Superior temporal gyrus (tissue), 1 donor: ENCODE measurements at regions not wholly inside any gene's neighbourhood (a gene's known extent, or its start where the extent isn't known, plus 50 kb on each side); places are given as distances from the start of the nearest gene placed in this dataset.
"Not testable (repeated sequence)": the region's sequence is repeated elsewhere in the genome, so short reads cannot be mapped to it uniquely, and the experiment has no call there.

Source experiments
- DNase-seq: peaks from one replicate; pipeline ENCODE4 v3.0.0-alpha.2; 2016; ENCODE audit errors: extremely low spot score

DNA sequence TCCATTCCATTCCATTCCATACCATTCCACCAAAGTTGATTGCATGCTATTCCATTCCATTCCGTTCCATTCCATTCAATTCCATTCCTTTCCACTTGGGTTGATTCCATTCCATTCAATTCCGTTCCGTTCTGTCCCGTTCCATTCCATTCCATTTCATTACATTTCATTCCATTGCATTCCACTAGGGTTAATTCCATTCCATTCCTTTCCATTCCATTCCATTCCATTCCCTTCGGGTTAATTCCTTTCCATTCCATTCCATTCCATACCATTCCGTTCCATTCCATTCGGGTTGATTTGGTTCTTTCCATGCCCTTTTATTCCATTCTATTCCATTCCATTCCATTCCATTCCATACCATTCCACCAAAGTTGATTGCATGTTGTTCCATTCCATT lies 131.9 kb downstream of the CWH43 start:
- not testable (repeated sequence) for DNase-seq

DNA sequence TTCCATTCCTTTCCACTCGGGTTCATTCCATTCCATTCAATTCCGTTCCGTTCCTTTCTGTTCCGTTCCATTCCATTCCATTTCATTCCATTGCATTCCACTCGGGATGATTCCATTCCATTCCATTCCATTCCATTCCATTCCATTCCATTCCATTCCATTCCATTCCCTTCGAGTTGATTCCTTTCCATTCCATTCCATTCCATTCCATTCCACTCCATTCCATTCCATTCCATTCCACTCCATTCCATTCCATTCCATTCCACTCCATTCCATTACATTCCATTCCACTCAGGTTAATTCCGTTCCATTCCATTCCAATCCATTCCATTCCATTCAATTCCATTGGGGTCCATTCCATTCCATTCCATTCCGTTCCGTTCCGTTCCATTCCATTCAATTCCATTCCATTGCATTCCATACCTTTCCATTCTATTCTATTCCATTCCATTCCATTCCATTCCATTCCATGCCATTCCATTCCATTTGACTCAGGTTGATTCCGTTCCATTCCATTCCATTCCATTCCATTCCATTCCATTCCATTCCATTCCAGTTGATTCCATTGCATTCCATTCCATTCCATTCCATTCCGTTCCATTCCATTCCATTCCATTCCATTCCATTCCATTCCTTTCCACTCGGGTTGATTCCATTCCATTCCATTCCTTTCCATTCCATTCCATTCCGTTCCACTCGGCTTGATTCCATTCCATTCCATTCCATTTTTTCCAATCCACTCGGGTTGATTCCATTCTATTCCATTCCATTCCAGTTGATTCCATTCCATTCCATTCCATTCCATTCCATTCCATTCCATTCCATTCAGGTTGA lies 132.5 kb downstream of the CWH43 start:
- DNase-seq, result peak; percentile 11

DNA sequence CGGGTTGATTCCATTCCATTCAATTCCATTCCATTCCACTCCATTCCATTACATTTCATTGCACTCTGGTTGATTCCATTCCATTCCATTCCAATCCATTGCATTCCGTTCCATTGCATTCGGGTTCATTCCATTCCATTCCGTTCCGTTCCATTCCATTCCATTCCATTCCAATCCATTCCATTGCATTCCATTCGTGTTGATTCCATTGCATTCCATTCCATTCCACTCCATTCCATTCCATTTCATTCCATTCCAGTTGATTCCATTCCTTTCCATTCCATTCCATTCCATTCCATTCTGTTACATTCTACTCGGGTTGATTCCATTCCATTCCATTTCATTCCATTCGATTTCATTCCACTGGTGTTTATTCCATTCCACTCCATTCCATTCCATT lies 133.3 kb downstream of the CWH43 start:
- peak; percentile 5 for DNase-seq

DNA sequence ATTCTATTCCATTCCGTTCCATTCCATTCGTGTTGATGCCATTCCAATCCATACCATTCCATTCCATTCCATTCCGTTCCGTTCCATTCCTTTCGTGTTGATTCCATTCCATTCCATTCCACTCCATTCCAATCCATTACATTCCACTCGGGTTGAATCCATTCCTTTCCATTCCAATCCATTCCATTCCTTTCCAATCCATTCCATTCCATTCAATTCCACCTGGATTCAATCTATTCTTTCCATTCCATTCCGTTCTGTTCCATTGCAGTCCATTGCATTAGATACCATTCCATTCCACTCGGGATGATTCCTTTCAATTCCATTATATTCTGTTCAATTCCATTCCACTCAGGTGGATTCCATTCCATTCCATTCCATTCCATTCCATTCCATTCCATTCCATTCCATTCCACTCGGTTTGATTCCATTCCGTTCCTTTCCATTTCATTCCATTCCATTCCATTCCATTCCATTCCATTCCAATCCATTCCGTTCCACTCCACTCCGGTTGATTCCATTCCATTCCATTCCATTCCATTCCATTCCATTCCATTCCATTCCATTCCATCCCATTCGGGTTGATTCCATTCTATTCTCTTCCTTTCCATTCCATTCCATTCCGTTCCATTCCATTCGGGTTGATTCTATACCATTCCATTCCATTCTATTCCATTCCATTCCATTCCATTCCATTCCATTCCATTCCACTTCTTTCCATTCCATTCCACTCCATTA lies 134.1 kb downstream of the CWH43 start:
- DNase-seq, result peak; percentile 15

DNA sequence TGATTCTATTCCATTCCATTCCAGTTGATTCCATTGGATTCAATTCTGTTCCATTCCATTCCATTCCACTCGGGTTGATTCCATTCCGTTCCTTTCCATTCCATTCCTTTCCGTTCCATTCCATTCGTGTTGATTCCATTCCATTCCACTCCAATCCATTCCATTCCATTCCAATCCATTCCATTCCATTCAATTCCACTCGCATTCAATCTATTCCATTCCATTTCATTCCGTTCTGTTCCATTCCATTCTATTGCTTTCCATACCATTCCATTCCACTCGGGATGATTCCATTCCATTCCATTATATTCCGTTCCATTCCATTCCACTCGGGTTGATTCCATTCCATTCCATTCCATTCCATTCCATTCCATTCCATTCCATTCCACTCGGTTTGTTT lies 134.7 kb downstream of the CWH43 start:
- peak; percentile 75 for DNase-seq

DNA sequence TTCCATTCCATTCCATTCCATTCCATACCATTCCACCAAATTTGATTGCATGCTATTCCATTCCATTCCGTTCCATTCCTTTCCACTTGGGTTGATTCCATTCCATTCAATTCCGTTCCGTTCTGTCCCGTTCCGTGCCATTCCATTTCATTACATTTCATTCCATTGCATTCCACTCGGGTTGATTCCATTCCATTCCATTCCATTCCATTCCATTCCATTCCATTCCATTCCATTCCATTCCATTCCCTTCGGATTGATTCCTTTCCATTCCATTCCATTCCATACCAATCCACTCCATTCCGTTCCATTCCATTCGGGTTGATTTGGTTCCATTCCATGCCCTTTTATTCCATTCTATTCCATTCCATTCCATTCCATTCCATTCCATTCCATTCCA lies 140.4 kb downstream of the CWH43 start:
- DNase-seq, result not testable (repeated sequence)

DNA sequence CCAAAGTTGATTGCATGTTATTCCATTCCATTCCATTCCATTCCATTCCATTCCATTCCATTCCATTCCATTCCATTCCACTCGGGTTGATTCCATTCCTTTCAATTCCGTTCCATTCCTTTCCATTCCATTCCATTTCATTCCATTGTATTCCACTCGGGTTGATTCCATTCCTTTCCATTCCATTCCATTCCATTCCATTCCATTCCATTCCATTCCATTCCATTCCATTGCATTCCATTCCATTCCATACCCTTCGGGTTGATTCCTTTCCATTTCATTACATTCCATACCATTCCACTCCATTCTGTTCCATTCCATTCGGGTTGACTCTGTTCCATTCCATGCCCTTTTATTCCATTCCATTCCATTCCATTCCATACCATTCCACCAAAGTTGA lies 140.8 kb downstream of the CWH43 start:
- DNase-seq, result not testable (repeated sequence)

DNA sequence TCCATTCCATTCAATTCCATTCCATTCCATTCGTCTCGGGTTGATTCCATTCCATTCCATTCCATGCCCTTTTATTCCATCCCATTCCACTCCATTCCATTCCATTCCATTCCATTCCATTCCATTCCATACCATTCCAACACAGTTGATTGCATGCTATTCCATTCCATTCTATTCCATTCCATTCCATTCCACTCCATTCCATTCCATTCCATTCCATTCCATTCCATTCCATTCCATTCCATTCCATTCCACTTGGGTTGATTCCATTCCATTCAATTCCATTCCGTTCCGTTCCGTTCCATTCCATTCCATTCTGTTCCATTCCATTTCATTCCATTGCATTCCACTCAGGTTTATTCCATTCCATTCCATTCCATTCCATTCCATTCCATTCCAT lies 143.3 kb downstream of the CWH43 start:
- DNase-seq, result not testable (repeated sequence)

DNA sequence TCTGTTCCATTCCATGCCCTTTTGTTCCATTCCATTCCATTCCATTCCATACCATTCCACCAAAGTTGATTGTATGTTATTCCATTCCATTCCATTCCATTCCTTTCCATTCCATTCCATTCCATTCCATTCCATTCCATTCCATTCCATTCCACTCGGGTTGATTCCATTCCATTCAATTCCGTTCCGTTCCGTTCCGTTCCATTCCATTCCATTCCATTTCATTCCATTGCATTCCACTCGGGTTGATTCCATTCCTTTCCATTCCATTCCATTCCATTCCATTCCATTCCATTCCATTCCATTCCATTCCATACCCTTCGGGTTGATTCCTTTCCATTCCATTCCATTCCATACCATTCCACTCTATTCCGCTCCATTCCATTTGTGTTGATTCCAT lies 143.8 kb downstream of the CWH43 start:
- not testable (repeated sequence) for DNase-seq

DNA sequence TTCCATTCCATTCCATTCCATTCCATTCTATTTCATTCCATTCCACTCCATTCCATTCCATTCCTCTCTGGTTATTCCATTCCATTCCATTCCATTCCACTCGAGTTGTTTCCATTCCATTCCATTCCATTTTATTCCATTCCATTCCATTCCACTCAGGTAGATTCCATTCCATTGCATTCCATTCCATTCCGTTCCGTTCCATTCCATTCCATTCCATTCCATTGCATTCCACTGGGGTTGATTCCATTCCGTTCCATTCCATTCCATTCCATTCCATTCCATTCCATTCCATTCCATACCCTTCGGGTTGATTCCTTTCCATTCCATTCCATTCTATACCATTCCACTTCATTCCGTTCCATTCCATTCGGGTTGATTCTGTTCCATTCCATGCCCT lies 144.6 kb downstream of the CWH43 start:
- DNase-seq, result not testable (repeated sequence)

DNA sequence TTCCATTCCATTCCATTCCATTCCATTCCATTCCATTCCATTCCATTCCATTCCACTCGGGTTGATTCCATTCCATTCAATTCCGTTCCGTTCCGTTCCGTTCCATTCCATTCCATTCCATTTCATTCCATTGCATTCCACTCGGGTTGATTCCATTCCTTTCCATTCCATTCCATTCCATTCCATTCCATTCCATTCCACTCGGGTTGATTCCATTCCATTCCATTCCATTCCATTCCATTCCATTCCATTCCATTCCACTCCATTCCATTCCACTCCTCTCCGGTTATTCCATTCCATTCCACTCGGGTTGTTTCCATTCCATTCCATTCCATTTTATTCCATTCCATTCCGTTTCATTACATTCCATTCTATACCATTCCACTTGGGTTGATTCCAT lies 151.0 kb downstream of the CWH43 start:
- not testable (repeated sequence) for DNase-seq

DNA sequence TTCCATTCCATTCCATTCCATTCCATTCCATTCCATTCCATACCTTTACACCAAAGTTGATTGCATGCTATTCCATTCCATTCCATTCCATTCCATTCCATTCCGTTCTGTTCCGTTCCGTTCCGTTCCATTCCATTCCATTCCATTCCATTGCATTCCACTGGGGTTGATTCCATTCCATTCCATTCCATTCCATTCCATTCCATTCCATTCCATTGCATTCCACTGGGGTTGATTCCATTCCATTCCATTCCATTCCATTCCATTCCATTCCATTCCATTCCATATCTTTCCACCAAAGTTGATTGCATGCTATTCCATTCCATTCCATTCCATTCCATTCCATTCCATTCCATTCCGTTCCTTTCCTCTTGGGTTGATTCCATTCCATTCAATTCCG lies 151.9 kb downstream of the CWH43 start:
- DNase-seq, result not testable (repeated sequence)

DNA sequence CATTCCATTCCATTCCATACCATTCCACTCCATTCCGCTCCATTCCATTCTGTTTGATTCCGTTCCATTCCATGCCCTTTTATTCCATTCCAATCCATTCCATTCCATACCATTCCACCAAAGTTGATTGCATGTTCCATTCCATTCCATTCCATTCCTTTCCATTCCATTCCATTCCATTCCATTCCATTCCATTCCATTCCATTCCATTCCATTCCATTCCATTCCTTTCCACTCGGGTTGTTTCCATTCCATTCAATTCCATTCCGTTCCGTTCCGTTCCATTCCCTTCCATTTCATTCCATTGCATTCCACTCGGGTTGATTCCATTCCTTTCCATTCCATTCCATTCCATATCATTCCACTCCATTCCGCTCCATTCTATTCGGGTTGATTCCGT lies 152.7 kb downstream of the CWH43 start:
- DNase-seq, result not testable (repeated sequence)

DNA sequence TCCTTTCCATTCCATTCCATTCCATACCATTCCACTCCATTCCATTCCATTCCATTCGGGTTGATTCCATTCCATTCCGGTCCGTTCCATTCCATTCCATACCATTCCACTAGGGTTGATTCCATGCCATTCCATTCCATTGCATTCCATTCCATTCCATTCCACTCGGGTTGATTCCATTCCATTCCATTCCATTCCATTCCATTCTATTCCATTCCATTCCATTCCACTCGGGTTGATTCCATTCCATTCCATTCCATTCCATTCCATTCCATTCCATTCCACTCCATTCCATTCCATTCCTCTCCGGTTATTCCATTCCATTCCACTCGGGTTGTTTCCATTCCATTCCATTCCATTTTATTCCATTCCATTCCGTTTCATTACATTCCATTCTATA lies 153.4 kb downstream of the CWH43 start:
- DNase-seq, result not testable (repeated sequence)

DNA sequence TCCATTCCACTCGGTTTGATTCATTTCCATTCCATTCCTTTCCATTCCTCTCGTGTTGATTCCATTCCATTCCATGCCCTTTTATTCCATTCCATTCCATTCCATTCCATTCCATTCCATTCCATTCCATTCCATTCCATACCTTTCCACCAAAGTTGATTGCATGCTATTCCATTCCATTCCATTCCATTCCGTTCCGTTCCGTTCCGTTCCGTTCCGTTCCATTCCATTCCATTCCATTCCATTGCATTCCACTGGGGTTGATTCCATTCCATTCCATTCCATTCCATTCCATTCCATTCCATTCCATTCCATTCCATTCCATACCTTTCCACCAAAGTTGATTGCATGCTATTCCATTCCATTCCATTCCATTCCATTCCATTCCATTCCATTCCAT lies 154.3 kb downstream of the CWH43 start:
- not testable (repeated sequence) for DNase-seq

DNA sequence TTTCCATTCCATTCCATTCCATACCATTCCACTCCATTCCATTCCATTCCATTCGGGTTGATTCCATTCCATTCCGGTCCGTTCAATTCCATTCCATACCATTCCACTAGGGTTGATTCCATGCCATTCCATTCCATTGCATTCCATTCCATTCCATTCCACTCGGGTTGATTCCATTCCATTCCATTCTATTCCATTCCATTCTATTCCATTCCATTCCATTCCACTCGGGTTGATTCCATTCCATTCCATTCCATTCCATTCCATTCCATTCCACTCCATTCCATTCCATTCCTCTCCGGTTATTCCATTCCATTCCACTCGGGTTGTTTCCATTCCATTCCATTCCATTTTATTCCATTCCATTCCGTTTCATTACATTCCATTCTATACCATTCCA lies 155.9 kb downstream of the CWH43 start:
- not testable (repeated sequence) for DNase-seq

DNA sequence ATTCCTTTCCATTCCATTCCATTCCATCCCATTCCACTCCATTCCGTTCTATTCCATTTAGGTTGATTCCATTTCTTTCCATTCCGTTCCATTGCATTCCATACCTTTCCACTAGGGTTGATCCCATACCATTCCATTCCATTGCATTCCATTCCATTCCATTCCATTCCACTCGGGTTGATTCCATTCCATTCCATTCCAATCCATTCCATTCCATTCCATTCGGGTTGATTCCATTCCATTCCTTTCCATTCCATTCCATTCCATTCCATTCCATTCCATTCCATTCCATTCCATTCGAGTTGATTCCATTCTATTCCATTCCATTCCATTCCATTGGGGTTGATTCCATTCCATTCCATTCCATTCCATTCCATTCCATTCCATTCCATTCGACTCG lies 161.1 kb downstream of the CWH43 start:
- not testable (repeated sequence) for DNase-seq

DNA sequence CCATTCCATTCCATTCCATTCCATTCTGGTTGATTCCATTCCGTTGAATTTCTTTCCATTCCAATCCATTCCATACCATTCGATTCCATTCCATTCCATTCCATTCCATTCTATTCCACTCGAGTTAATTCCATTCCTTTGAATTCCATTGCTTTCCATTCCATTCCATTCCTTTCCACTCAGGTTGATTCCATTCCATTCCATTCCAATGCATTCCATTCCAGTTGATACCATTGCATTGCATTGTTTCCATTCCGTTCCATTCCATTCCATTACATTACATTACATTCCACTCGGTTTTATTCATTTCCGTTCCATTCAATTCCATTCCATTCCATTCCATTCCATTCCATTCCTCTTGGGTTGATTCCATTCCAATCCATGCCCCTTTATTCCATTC lies 161.5 kb downstream of the CWH43 start:
- DNase-seq, result peak; percentile 1

DNA sequence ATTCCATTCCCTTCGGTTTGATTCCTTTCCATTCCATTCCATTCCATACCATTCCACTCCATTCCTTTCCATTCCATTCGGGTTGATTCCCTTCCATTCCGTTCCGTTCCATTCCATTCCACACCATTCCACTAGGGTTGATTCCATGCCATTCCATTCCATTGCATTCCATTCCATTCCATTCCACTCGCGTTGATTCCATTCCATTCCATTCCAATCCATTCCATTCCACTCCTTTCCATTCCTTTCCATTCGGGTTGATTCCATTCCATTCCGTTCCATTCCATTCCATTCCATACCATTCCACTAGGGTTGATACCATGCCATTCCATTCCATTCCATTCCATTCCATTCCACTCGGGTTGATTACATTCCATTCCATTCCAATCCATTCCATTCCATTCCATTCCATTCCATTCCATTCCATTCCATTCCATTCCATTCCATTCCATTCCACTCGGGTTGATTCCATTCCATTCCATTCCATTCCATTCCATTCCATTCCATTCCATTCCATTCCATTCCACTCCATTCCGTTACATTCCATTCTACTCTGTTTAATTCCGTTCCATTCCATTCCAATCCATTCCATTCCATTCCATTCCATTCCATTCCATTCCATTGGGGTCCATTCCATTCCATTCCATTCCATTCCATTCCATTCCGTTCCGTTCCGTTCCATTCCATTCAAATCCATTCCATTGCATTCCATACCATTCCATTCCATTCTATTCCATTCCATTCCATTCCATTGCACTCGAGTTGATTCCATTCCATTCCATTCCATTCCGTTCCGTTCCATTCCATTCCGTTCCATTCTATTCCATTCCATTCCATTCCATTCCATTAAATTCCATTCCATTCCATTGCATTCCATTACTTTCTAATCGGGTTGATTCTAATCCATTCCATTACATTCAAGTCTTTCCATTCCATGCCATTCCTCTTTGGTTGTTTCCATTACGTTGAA lies 163.2 kb downstream of the CWH43 start:
- peak; percentile 83 for DNase-seq

DNA sequence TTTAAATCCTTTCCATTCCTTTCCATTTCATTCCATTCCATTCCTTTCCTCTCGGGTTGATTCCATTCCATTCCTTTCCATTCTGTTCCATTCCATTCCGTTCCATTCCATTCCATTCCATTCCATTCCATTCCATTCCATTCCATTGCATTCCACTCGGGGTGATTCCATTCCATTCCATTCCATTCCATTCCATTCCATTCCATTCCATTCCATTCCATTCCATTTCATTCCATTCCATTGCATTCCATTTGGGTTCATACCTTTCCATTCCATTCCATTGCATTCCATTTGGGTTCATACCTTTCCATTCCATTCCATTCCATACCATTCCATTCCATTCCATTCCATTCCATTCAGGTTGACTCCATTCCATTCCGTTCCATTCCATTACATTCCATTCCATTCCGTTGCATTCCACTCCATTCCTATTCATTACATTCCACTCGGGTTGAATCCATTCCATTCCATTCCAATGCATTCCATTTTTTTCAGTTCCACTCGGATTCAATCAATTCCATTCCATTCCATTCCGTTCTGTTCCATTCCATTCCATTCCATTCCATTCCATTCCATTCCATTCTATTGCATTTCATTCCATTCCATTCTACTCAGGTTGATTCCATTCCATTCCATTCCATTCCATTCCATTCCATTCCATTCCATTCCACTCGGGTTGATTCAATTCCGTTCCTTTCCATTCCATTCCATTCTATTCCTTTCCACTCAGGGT lies 164.4 kb downstream of the CWH43 start:
- peak; percentile 7 for DNase-seq

DNA sequence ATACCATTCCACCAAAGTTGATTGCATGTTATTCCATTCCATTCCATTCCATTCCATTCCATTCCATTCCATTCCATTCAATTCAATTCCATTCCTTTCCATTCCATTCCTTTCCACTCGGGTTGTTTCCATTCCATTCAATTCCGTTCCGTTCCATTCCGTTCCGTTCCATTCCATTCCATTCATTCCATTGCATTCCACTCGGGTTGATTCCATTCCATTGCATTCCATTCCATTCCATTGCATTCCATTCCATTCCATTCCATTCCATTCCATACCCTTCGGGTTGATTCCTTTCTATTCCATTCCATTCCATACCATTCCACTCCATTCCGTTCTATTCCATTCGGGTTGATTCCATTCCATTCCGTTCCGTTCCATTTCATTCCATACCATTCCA lies 166.9 kb downstream of the CWH43 start:
- DNase-seq, result not testable (repeated sequence)
